IgD-negative memory B cell (primary cell): ENCODE measurements at regions not wholly inside any gene's neighbourhood (a gene's known extent, or its start where the extent isn't known, plus 50 kb on each side); places are given as distances from the start of the nearest gene placed in this dataset.
"Not testable (repeated sequence)": the region's sequence is repeated elsewhere in the genome, so short reads cannot be mapped to it uniquely, and the experiment has no call there.

Experiments
- H3K27ac Mint-ChIP-seq, 3 donors: one replicate each; pipeline ENCODE4 v1.8.0; 2020 to 2022; ENCODE audit warnings: mild to moderate bottlenecking in 3 of 3, mixed read lengths in 3 of 3, moderate library complexity in 1 of 3
- H3K27me3 Mint-ChIP-seq: one replicate; pipeline ENCODE4 v1.8.0; 2021; ENCODE audit warnings: mixed read lengths
- H3K36me3 Mint-ChIP-seq: one replicate; pipeline ENCODE4 v1.8.0; 2020; ENCODE audit warnings: mild to moderate bottlenecking, mixed read lengths
- H3K4me1 Mint-ChIP-seq, 3 donors: one replicate each; pipeline ENCODE4 v1.8.0; 2020 to 2022; ENCODE audit warnings: mixed read lengths in 3 of 3, mild to moderate bottlenecking in 1 of 3
- H3K4me3 Mint-ChIP-seq, 4 donors: one replicate each; pipeline ENCODE4 v1.8.0; 2020 to 2022; ENCODE audit warnings: mild to moderate bottlenecking in 4 of 4, mixed read lengths in 4 of 4, moderate library complexity in 3 of 4
- H3K9me3 Mint-ChIP-seq, 3 donors: one replicate each; pipeline ENCODE4 v1.8.0; 2020 to 2021; ENCODE audit warnings: mixed read lengths in 3 of 3, mild to moderate bottlenecking in 1 of 3

- Mint-ChIP-seq H3K4me1 (no peaks in the 10 kb centered on the region), H3K27ac (no peak overlapping the region), H3K36me3 (no peaks in the 10 kb centered on the region), H3K27me3 (no peaks in the 10 kb centered on the region), H3K9me3 (peaks cover 0 to 4% (median 2%) of the 10 kb centered on the region in 3 donors), H3K4me3 (no peak overlapping the region)
These were observed 221.6 kb downstream of the NR2F1-AS1 start for GRCh38 chr5:93359296-93359959.

GRCh38 chr5:93358176-93358575, 222.8 kb downstream of the NR2F1-AS1 start:
- H3K36me3 Mint-ChIP-seq: no peaks in the 10 kb centered on the region
- H3K4me1 Mint-ChIP-seq: no peaks in the 10 kb centered on the region

GRCh38 chr5:93357686-93358085, 223.3 kb downstream of the NR2F1-AS1 start:
- H3K27ac Mint-ChIP-seq: no peak overlapping the region
- no peaks in the 10 kb centered on the region for H3K4me1 Mint-ChIP-seq
- H3K4me3 Mint-ChIP-seq: no peak overlapping the region
- no peaks in the 10 kb centered on the region for H3K36me3 Mint-ChIP-seq
- H3K9me3 Mint-ChIP-seq: peaks cover 0 to 2% (median 2%) of the 10 kb centered on the region in 3 donors
- no peaks in the 10 kb centered on the region for H3K27me3 Mint-ChIP-seq

More at GRCh38 chr5:93358176-93358575, 222.8 kb downstream of the NR2F1-AS1 start:
- H3K27me3 Mint-ChIP-seq: no peaks in the 10 kb centered on the region
- H3K4me3 Mint-ChIP-seq: no peak overlapping the region
- H3K27ac Mint-ChIP-seq: no peak overlapping the region
- H3K9me3 Mint-ChIP-seq: peaks cover 0 to 4% (median 2%) of the 10 kb centered on the region in 3 donors

- Mint-ChIP-seq H3K4me1 (no peaks in the 10 kb centered on the region), H3K9me3 (peaks cover 2 to 8% (median 7%) of the 10 kb centered on the region in 3 donors), H3K4me3 (no peak overlapping the region), H3K27me3 (no peaks in the 10 kb centered on the region), H3K27ac (no peak overlapping the region), H3K36me3 (no peaks in the 10 kb centered on the region)
These were observed 225.3 kb downstream of the NR2F1-AS1 start for GRCh38 chr5:93355691-93356090.

- Mint-ChIP-seq H3K9me3 (peaks cover 5 to 8% (median 8%) of the 10 kb centered on the region in 3 donors), H3K4me1 (no peaks in the 10 kb centered on the region), H3K4me3 (no peak overlapping the region), H3K27me3 (no peaks in the 10 kb centered on the region), H3K36me3 (no peaks in the 10 kb centered on the region), H3K27ac (no peak overlapping the region)
These were observed 228.8 kb downstream of the NR2F1-AS1 start for GRCh38 chr5:93352186-93352585.

GRCh38 chr5:93349613-93350012, 231.4 kb downstream of the NR2F1-AS1 start:
- H3K27me3 Mint-ChIP-seq: no peaks in the 10 kb centered on the region
- no peaks in the 10 kb centered on the region for H3K36me3 Mint-ChIP-seq
- H3K4me1 Mint-ChIP-seq: no peaks in the 10 kb centered on the region
- H3K27ac Mint-ChIP-seq: no peak overlapping the region
- H3K4me3 Mint-ChIP-seq: no peak overlapping the region
- H3K9me3 Mint-ChIP-seq: peaks cover 3 to 8% (median 8%) of the 10 kb centered on the region in 3 donors

- no peaks in the 10 kb centered on the region for H3K27me3 Mint-ChIP-seq
- H3K9me3 Mint-ChIP-seq: peaks cover 3 to 8% (median 8%) of the 10 kb centered on the region in 3 donors
- H3K4me3 Mint-ChIP-seq: no peak overlapping the region
- H3K27ac Mint-ChIP-seq: no peak overlapping the region
- no peaks in the 10 kb centered on the region for H3K36me3 Mint-ChIP-seq
- H3K4me1 Mint-ChIP-seq: no peaks in the 10 kb centered on the region
These were observed 232.8 kb downstream of the NR2F1-AS1 start for GRCh38 chr5:93348231-93348630.

GRCh38 chr5:93346850-93347249, 234.2 kb downstream of the NR2F1-AS1 start:
- H3K4me1 Mint-ChIP-seq, H3K9me3 Mint-ChIP-seq, H3K27me3 Mint-ChIP-seq, H3K36me3 Mint-ChIP-seq, H3K4me3 Mint-ChIP-seq, H3K27ac Mint-ChIP-seq: not testable (repeated sequence)

GRCh38 chr5:93346301-93346700, 234.7 kb downstream of the NR2F1-AS1 start:
- Mint-ChIP-seq H3K4me1 (no peaks in the 10 kb centered on the region), H3K36me3 (no peaks in the 10 kb centered on the region), H3K4me3 (no peak overlapping the region), H3K9me3 (peaks cover 3 to 5% (median 3%) of the 10 kb centered on the region in 3 donors), H3K27me3 (no peaks in the 10 kb centered on the region), H3K27ac (no peak overlapping the region)

- no peaks in the 10 kb centered on the region for H3K4me1 Mint-ChIP-seq
- H3K27me3 Mint-ChIP-seq: no peaks in the 10 kb centered on the region
- H3K27ac Mint-ChIP-seq: no peak overlapping the region
- no peak overlapping the region for H3K4me3 Mint-ChIP-seq
- H3K9me3 Mint-ChIP-seq: peaks cover 0 to 4% (median 3%) of the 10 kb centered on the region in 3 donors
- H3K36me3 Mint-ChIP-seq: no peaks in the 10 kb centered on the region
These were observed 237.4 kb downstream of the NR2F1-AS1 start for GRCh38 chr5:93343570-93343969.

GRCh38 chr5:93342563-93343061, 238.4 kb downstream of the NR2F1-AS1 start:
- no peak overlapping the region for H3K4me3 Mint-ChIP-seq
- H3K4me1 Mint-ChIP-seq: no peaks in the 10 kb centered on the region
- peaks cover 0 to 2% (median 2%) of the 10 kb centered on the region in 3 donors for H3K9me3 Mint-ChIP-seq
- no peak overlapping the region for H3K27ac Mint-ChIP-seq
- H3K36me3 Mint-ChIP-seq: no peaks in the 10 kb centered on the region
- no peaks in the 10 kb centered on the region for H3K27me3 Mint-ChIP-seq

- Mint-ChIP-seq H3K4me1 (no peaks in the 10 kb centered on the region), H3K9me3 (peaks cover 0 to 2% (median 2%) of the 10 kb centered on the region in 3 donors), H3K27me3 (no peaks in the 10 kb centered on the region), H3K27ac (no peak overlapping the region), H3K36me3 (no peaks in the 10 kb centered on the region), H3K4me3 (no peak overlapping the region)
These were observed 240.1 kb downstream of the NR2F1-AS1 start for GRCh38 chr5:93340881-93341280.

GRCh38 chr5:93337138-93337537, 243.9 kb downstream of the NR2F1-AS1 start:
- Mint-ChIP-seq H3K4me3 (no peak overlapping the region), H3K36me3 (no peaks in the 10 kb centered on the region), H3K27me3 (no peaks in the 10 kb centered on the region), H3K27ac (no peak overlapping the region), H3K9me3 (peaks cover 0 to 4% (median 2%) of the 10 kb centered on the region in 3 donors), H3K4me1 (no peaks in the 10 kb centered on the region)

- H3K4me3 Mint-ChIP-seq: no peak overlapping the region
- no peak overlapping the region for H3K27ac Mint-ChIP-seq
- H3K4me1 Mint-ChIP-seq: no peaks in the 10 kb centered on the region
- H3K27me3 Mint-ChIP-seq: no peaks in the 10 kb centered on the region
- H3K9me3 Mint-ChIP-seq: peaks cover 0 to 4% (median 2%) of the 10 kb centered on the region in 3 donors
- H3K36me3 Mint-ChIP-seq: no peaks in the 10 kb centered on the region
These were observed 244.5 kb downstream of the NR2F1-AS1 start for GRCh38 chr5:93336330-93337110.

- no peaks in the 10 kb centered on the region for H3K36me3 Mint-ChIP-seq
- H3K9me3 Mint-ChIP-seq: peaks cover 0 to 4% (median 0%) of the 10 kb centered on the region in 3 donors
- H3K27ac Mint-ChIP-seq: no peak overlapping the region
- H3K4me3 Mint-ChIP-seq: no peak overlapping the region
- no peaks in the 10 kb centered on the region for H3K27me3 Mint-ChIP-seq
- H3K4me1 Mint-ChIP-seq: peaks cover 0 to 2% (median 0%) of the 10 kb centered on the region in 3 donors
These were observed 249.2 kb downstream of the NR2F1-AS1 start for GRCh38 chr5:93331863-93332262.
